Ascending aorta (tissue), 2 donors: ENCODE measurements at regions not wholly inside any gene's neighbourhood (a gene's known extent, or its start where the extent isn't known, plus 50 kb on each side); places are given as distances from the start of the nearest gene placed in this dataset.

Experiments used
- DNase-seq, 2 donors: peaks; one replicate each; pipeline ENCODE4 v3.0.0-alpha.2; 2019; ENCODE audit warnings: low spot score in 2 of 2
- H3K27ac ChIP-seq, 2 donors: fragments of 200-600 bp; sonication (generic); one replicate each; pipeline ENCODE4 v1.5.1; 2016 to 2017; ENCODE audit warnings: mild to moderate bottlenecking in 1 of 2
- H3K27me3 ChIP-seq: fragments of 200-600 bp; sonication (generic); one replicate; pipeline ENCODE4 v1.5.1; 2017
- H3K36me3 ChIP-seq, 2 donors: fragments of 200-600 bp; sonication (generic); one replicate each; pipeline ENCODE4 v1.5.1; 2016
- H3K4me1 ChIP-seq, 2 donors: fragments of 200-600 bp; sonication (generic); one replicate each; pipeline ENCODE4 v1.5.1; 2016 to 2017; ENCODE audit warnings: mild to moderate bottlenecking in 1 of 2
- H3K4me3 ChIP-seq, 2 donors: fragments of 200-600 bp; sonication (generic); one replicate each; pipeline ENCODE4 v1.5.1; 2016 to 2017; ENCODE audit warnings: mild to moderate bottlenecking in 1 of 2
- H3K9me3 ChIP-seq, 2 donors: fragments of 200-600 bp; sonication (generic); one replicate each; pipeline ENCODE4 v1.5.1; 2016
- intact Hi-C: fragments of 100-400 bp; cut with DNase I; formaldehyde crosslinking; loops from one replicate; pipeline ENCODE4 v1.15.1; 2023
- TF ChIP-seq, protein P1 (sequence below), 3 experiments: fragments of 200-600 bp in 2 of 3; fragments of 450-650 bp in 1 of 3; sonication (generic) in 2 of 3; IDR thresholded peaks; one replicate each; pipeline ENCODE4 v1.5.1; 2016 to 2019; ENCODE audit warnings: antibody characterized with exemption in 3 of 3, mild to moderate bottlenecking in 1 of 3, moderate library complexity in 1 of 3

GRCh38 chr16:51470492-51470891, 319.4 kb upstream of the SALL1 start:
- intact Hi-C loops = no loop called here
- Histone ChIP-seq H3K4me1 (no peaks in the 10 kb centered on the region), H3K36me3 (no peaks in the 10 kb centered on the region), H3K27me3 (no peaks in the 10 kb centered on the region), H3K9me3 (no peaks in the 10 kb centered on the region), H3K4me3 (no peak overlapping the region), H3K27ac (no peak overlapping the region)
- TF ChIP-seq, protein P1, sequence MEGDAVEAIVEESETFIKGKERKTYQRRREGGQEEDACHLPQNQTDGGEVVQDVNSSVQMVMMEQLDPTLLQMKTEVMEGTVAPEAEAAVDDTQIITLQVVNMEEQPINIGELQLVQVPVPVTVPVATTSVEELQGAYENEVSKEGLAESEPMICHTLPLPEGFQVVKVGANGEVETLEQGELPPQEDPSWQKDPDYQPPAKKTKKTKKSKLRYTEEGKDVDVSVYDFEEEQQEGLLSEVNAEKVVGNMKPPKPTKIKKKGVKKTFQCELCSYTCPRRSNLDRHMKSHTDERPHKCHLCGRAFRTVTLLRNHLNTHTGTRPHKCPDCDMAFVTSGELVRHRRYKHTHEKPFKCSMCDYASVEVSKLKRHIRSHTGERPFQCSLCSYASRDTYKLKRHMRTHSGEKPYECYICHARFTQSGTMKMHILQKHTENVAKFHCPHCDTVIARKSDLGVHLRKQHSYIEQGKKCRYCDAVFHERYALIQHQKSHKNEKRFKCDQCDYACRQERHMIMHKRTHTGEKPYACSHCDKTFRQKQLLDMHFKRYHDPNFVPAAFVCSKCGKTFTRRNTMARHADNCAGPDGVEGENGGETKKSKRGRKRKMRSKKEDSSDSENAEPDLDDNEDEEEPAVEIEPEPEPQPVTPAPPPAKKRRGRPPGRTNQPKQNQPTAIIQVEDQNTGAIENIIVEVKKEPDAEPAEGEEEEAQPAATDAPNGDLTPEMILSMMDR (IDR thresholded peaks at IDR 0.05) = no peak
- no peak for DNase-seq

- H3K36me3 ChIP-seq = no peaks in the 10 kb centered on the region
- TF ChIP-seq, protein P1 (IDR thresholded peaks at IDR 0.05) = no peak
- no peaks in the 10 kb centered on the region for H3K27me3 ChIP-seq
- intact Hi-C loops = no loop called here
- no peak overlapping the region for H3K4me3 ChIP-seq
- H3K27ac ChIP-seq = no peak overlapping the region
- H3K9me3 ChIP-seq = no peaks in the 10 kb centered on the region
- no peak for DNase-seq
- H3K4me1 ChIP-seq = no peaks in the 10 kb centered on the region
These were observed 313.9 kb upstream of the SALL1 start for GRCh38 chr16:51464996-51465395.

DNA sequence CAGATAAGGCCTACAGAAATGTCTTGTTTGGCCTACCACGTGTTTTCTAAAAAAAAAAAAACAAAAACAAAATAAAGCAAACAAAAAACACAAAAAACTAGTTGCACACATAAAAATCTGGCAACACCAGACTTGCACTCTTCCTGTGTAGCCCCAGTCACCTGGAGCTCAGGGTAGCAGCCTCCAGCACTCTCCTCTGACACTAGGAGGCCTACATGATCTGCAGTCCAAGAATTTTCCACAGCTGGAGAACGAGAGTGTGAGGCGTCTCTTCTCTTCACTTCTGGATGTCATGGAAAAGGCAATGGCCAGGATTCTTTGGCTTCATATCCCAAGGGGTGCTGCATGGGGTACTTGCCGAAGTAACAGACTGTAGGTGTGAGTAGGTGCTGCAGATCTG, 310.2 kb upstream of the SALL1 start:
- no peak overlapping the region for H3K27ac ChIP-seq
- intact Hi-C loops = no loop called here
- H3K27me3 ChIP-seq = no peaks in the 10 kb centered on the region
- H3K4me3 ChIP-seq = no peak overlapping the region
- H3K4me1 ChIP-seq = no peaks in the 10 kb centered on the region
- no peaks in the 10 kb centered on the region for H3K36me3 ChIP-seq
- no peak for DNase-seq
- TF ChIP-seq, protein P1 (IDR thresholded peaks at IDR 0.05) = no peak
- H3K9me3 ChIP-seq = no peaks in the 10 kb centered on the region

DNA sequence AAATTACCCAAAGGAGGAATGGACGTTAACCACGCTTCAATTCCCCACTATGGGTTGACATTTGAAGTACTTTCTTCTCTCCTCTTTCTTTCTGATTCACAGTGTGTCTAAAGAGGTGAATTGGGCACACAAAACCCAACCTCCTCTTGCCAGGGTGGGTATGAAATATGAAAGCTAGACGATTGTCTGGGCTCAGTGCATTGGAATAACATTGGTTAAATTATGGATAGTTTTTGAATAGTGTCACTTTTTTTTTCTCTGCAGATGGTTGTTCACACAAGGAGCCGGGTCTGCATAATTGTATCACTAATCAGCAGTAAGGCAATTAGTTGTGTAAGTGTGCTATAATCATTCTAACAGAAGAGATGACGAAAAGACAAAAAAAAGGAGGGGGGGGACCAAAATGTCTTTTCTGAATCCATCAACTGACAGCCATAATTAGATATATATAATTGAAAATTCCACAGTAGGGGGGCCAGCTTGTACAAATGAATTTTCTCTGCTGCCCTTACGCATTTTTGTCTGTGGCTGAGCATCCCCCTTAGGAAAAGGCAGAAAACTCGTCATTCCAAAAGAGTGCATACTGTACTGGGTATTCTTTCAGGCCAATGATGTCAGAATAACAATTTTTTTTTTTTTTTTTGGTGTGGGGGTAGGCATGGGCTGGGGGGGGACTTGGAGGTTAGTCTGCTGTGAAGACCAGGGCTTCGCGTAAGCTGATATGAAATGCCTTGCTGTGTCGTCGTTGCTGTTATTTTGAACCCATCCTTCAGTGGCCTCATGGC, 307.5 kb upstream of the SALL1 start:
- TF ChIP-seq, protein P1 (IDR thresholded peaks at IDR 0.05) = no peak
- no peaks in the 10 kb centered on the region for H3K9me3 ChIP-seq
- no peak overlapping the region for H3K4me3 ChIP-seq
- H3K27me3 ChIP-seq = no peaks in the 10 kb centered on the region
- no peaks in the 10 kb centered on the region for H3K36me3 ChIP-seq
- intact Hi-C loops = no loop called here
- no peaks in the 10 kb centered on the region for H3K4me1 ChIP-seq
- H3K27ac ChIP-seq = no peak overlapping the region
- no peak for DNase-seq

- no peak overlapping the region for H3K4me3 ChIP-seq
These were observed 306.7 kb upstream of the SALL1 start for GRCh38 chr16:51457775-51458174.

More at GRCh38 chr16:51457775-51458174, 306.7 kb upstream of the SALL1 start:
- no peaks in the 10 kb centered on the region for H3K9me3 ChIP-seq
- H3K36me3 ChIP-seq = no peaks in the 10 kb centered on the region
- H3K27ac ChIP-seq = no peak overlapping the region
- intact Hi-C loops = no loop called here
- no peaks in the 10 kb centered on the region for H3K27me3 ChIP-seq
- no peak for DNase-seq
- H3K4me1 ChIP-seq = no peaks in the 10 kb centered on the region
- TF ChIP-seq, protein P1 (IDR thresholded peaks at IDR 0.05) = no peak
